ENCODE measurements at regions not wholly inside any gene's neighbourhood (a gene's known extent, or its start where the extent isn't known, plus 50 kb on each side); places are given as distances from the start of the nearest gene placed in this dataset.

DNA sequence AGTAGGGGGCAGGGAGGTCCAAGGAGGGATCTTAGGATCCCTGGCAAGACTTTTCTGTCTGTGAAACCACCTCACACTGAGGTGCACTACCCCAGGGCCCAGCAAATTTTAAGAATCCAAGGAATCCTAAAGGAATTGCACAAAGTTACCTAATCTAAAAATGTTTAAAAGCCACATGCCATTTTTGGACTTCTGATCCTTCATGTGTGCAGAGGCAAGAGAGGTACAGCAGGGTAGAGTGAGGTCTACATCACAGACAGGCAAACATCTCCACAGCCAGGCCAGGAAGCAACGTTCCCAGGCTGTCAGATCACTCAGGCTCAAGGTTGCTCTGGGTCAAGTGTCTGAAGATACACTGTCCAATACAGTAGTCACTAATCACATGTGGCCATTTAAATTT lies 324.6 kb upstream of the DUSP10 start:
- Histone ChIP-seq H3K9ac (ENCODE audit: low read length) (no peak overlapping the region), H3K27ac (ENCODE audit: low read length) (no peak overlapping the region), H3K27me3 (ENCODE audit: insufficient read depth, low read depth, low read length) (no peaks in the 10 kb centered on the region), H3K79me2 (replicated peaks; ENCODE audit: insufficient read depth, low read length) (no peaks in the 10 kb centered on the region), H3F3A (ENCODE audit: insufficient read depth, low read length, poor library complexity, severe bottlenecking) (no peaks in the 10 kb centered on the region), H3K4me3 (ENCODE audit: low read length) (no peak overlapping the region), H3K9me3 (ENCODE audit: low read length) (no peaks in the 10 kb centered on the region), H4K20me1 (ENCODE audit: insufficient read depth) (no peaks in the 10 kb centered on the region), H3K4me2 (ENCODE audit: low read length) (no peak overlapping the region), H3K9me2 (ENCODE audit: insufficient read depth, low read length) (no peaks in the 10 kb centered on the region), H3K36me3 (ENCODE audit: insufficient read depth, low read length) (no peaks in the 10 kb centered on the region), H2AFZ (ENCODE audit: low read depth, low read length) (no peak overlapping the region)
- TF ChIP-seq SMC3 (conservative IDR thresholded peaks at IDR 0.05; ENCODE audit: poor library complexity) (no peak), RAD21 (conservative IDR thresholded peaks at IDR 0.05) (no peak), TAF1 (IDR thresholded peaks at IDR 0.05; ENCODE audit: low read depth) (no peak), EP300 (conservative IDR thresholded peaks at IDR 0.05; ENCODE audit: poor library complexity, severe bottlenecking) (no peak), POLR2AphosphoS5 (IDR thresholded peaks at IDR 0.05) (no peak), EZH2 (IDR thresholded peaks at IDR 0.05; ENCODE audit: borderline replicate concordance, insufficient read depth, low read length, poor library complexity, severe bottlenecking) (no peak), MXI1 (conservative IDR thresholded peaks at IDR 0.05; ENCODE audit: poor library complexity, severe bottlenecking) (no peak)
- TF ChIP-seq, protein P1, sequence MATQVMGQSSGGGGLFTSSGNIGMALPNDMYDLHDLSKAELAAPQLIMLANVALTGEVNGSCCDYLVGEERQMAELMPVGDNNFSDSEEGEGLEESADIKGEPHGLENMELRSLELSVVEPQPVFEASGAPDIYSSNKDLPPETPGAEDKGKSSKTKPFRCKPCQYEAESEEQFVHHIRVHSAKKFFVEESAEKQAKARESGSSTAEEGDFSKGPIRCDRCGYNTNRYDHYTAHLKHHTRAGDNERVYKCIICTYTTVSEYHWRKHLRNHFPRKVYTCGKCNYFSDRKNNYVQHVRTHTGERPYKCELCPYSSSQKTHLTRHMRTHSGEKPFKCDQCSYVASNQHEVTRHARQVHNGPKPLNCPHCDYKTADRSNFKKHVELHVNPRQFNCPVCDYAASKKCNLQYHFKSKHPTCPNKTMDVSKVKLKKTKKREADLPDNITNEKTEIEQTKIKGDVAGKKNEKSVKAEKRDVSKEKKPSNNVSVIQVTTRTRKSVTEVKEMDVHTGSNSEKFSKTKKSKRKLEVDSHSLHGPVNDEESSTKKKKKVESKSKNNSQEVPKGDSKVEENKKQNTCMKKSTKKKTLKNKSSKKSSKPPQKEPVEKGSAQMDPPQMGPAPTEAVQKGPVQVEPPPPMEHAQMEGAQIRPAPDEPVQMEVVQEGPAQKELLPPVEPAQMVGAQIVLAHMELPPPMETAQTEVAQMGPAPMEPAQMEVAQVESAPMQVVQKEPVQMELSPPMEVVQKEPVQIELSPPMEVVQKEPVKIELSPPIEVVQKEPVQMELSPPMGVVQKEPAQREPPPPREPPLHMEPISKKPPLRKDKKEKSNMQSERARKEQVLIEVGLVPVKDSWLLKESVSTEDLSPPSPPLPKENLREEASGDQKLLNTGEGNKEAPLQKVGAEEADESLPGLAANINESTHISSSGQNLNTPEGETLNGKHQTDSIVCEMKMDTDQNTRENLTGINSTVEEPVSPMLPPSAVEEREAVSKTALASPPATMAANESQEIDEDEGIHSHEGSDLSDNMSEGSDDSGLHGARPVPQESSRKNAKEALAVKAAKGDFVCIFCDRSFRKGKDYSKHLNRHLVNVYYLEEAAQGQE (IDR thresholded peaks at IDR 0.05; ENCODE audit: borderline replicate concordance): no peak
- TF ChIP-seq, protein P2, sequence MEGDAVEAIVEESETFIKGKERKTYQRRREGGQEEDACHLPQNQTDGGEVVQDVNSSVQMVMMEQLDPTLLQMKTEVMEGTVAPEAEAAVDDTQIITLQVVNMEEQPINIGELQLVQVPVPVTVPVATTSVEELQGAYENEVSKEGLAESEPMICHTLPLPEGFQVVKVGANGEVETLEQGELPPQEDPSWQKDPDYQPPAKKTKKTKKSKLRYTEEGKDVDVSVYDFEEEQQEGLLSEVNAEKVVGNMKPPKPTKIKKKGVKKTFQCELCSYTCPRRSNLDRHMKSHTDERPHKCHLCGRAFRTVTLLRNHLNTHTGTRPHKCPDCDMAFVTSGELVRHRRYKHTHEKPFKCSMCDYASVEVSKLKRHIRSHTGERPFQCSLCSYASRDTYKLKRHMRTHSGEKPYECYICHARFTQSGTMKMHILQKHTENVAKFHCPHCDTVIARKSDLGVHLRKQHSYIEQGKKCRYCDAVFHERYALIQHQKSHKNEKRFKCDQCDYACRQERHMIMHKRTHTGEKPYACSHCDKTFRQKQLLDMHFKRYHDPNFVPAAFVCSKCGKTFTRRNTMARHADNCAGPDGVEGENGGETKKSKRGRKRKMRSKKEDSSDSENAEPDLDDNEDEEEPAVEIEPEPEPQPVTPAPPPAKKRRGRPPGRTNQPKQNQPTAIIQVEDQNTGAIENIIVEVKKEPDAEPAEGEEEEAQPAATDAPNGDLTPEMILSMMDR (IDR thresholded peaks at IDR 0.05; ENCODE audit: poor library complexity, severe bottlenecking): no peak

DNA sequence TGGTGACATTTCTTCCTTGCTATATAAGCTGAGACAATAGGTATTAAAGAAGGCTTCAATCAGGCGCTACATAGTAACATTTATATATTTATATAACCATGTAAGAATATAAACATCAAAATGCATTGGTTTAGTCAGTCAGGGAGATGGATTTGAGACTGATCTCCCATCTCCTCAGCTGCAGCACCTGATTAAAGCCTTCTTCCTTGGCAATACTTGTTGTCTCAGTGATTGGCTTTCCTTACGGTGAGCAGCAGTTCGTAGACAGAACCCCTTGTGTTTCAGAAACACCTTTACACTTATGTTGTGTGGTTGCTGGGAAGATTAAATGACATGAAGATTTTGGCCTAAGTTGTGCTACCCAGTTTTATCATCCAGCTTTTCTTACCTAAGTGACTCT lies 323.3 kb upstream of the DUSP10 start:
- no peaks in the 10 kb centered on the region for H3K9me2 ChIP-seq (ENCODE audit: insufficient read depth, low read length)
- TF ChIP-seq, protein P2 (IDR thresholded peaks at IDR 0.05; ENCODE audit: poor library complexity, severe bottlenecking): no peak
- no peak for TF ChIP-seq EZH2 (IDR thresholded peaks at IDR 0.05; ENCODE audit: borderline replicate concordance, insufficient read depth, low read length, poor library complexity, severe bottlenecking)
- no peak for TF ChIP-seq EP300 (conservative IDR thresholded peaks at IDR 0.05; ENCODE audit: poor library complexity, severe bottlenecking)
- no peak for TF ChIP-seq POLR2AphosphoS5 (IDR thresholded peaks at IDR 0.05)
- TF ChIP-seq MXI1 (conservative IDR thresholded peaks at IDR 0.05; ENCODE audit: poor library complexity, severe bottlenecking): no peak
- TF ChIP-seq, protein P1 (IDR thresholded peaks at IDR 0.05; ENCODE audit: borderline replicate concordance): no peak
- no peak for TF ChIP-seq SMC3 (conservative IDR thresholded peaks at IDR 0.05; ENCODE audit: poor library complexity)
- no peak for TF ChIP-seq RAD21 (conservative IDR thresholded peaks at IDR 0.05)
- TF ChIP-seq TAF1 (IDR thresholded peaks at IDR 0.05; ENCODE audit: low read depth): no peak

More for the DNA sequence above, 323.3 kb upstream of the DUSP10 start:
- Histone ChIP-seq H3K27ac (ENCODE audit: low read length) (no peak overlapping the region), H3K9me3 (ENCODE audit: low read length) (no peaks in the 10 kb centered on the region), H3K4me2 (ENCODE audit: low read length) (no peak overlapping the region), H3K36me3 (ENCODE audit: insufficient read depth, low read length) (no peaks in the 10 kb centered on the region), H3K79me2 (replicated peaks; ENCODE audit: insufficient read depth, low read length) (no peaks in the 10 kb centered on the region), H2AFZ (ENCODE audit: low read depth, low read length) (no peak overlapping the region), H4K20me1 (ENCODE audit: insufficient read depth) (no peaks in the 10 kb centered on the region), H3K27me3 (ENCODE audit: insufficient read depth, low read depth, low read length) (no peaks in the 10 kb centered on the region), H3K9ac (ENCODE audit: low read length) (no peak overlapping the region), H3F3A (ENCODE audit: insufficient read depth, low read length, poor library complexity, severe bottlenecking) (no peaks in the 10 kb centered on the region), H3K4me3 (ENCODE audit: low read length) (no peak overlapping the region)

Data from neural cell (in vitro differentiated cells).